WI38 (cell line): ENCODE measurements at regions not wholly inside any gene's neighbourhood (a gene's known extent, or its start where the extent isn't known, plus 50 kb on each side); places are given as distances from the start of the nearest gene placed in this dataset.

ENCODE experiments used
- H3K4me3 ChIP-seq: 2 replicates; pipeline ENCODE4 v1.5.1; 2011; ENCODE audit warnings: low read depth, mild to moderate bottlenecking, control low read depth, low read length
- CTCF ChIP-seq: IDR thresholded peaks from 2 replicates; pipeline ENCODE4 v1.5.1; 2012; ENCODE audit warnings: low read depth, mild to moderate bottlenecking, control low read depth, low read length

GRCh38 chr2:180449171-180449915 lies 442.2 kb upstream of the CWC22 start:
- TF ChIP-seq CTCF = no peak
- H3K4me3 ChIP-seq = no peak overlapping the region

- TF ChIP-seq CTCF = no peak
- H3K4me3 ChIP-seq = no peak overlapping the region
Observed at GRCh38 chr2:180446492-180446891, 439.4 kb upstream of the CWC22 start.

- no peak for TF ChIP-seq CTCF
- no peak overlapping the region for H3K4me3 ChIP-seq
Observed at GRCh38 chr2:180443888-180444287, 436.8 kb upstream of the CWC22 start.

GRCh38 chr2:180442860-180443644 lies 436.0 kb upstream of the CWC22 start:
- no peak for TF ChIP-seq CTCF

GRCh38 chr2:180419212-180419611 lies 412.1 kb upstream of the CWC22 start:
- no peak for TF ChIP-seq CTCF
- no peak overlapping the region for H3K4me3 ChIP-seq

More at GRCh38 chr2:180442860-180443644, 436.0 kb upstream of the CWC22 start:
- no peak overlapping the region for H3K4me3 ChIP-seq

- no peak for TF ChIP-seq CTCF
- H3K4me3 ChIP-seq = no peak overlapping the region
Observed at GRCh38 chr2:180416627-180417026, 409.5 kb upstream of the CWC22 start.

- H3K4me3 ChIP-seq = no peak overlapping the region
- TF ChIP-seq CTCF = no peak
Observed at GRCh38 chr2:180413336-180413735, 406.2 kb upstream of the CWC22 start.
